ENCODE measurements at regions not wholly inside any gene's neighbourhood (a gene's known extent, or its start where the extent isn't known, plus 50 kb on each side); places are given as distances from the start of the nearest gene placed in this dataset.

GRCh38 chr15:85929786-85930185 lies 135.1 kb upstream of the KLHL25 start:
- TF ChIP-seq, protein P1, sequence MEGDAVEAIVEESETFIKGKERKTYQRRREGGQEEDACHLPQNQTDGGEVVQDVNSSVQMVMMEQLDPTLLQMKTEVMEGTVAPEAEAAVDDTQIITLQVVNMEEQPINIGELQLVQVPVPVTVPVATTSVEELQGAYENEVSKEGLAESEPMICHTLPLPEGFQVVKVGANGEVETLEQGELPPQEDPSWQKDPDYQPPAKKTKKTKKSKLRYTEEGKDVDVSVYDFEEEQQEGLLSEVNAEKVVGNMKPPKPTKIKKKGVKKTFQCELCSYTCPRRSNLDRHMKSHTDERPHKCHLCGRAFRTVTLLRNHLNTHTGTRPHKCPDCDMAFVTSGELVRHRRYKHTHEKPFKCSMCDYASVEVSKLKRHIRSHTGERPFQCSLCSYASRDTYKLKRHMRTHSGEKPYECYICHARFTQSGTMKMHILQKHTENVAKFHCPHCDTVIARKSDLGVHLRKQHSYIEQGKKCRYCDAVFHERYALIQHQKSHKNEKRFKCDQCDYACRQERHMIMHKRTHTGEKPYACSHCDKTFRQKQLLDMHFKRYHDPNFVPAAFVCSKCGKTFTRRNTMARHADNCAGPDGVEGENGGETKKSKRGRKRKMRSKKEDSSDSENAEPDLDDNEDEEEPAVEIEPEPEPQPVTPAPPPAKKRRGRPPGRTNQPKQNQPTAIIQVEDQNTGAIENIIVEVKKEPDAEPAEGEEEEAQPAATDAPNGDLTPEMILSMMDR (IDR thresholded peaks at IDR 0.05): no peak
- no peak for TF ChIP-seq EZH2 (IDR thresholded peaks at IDR 0.05; ENCODE audit: borderline replicate concordance, insufficient read depth, low read depth, low read length, poor library complexity, severe bottlenecking)

All from B cell (primary cell).